NOMO-1 (cell line): ENCODE measurements at regions not wholly inside any gene's neighbourhood (a gene's known extent, or its start where the extent isn't known, plus 50 kb on each side); places are given as distances from the start of the nearest gene placed in this dataset.

Experiments
- DNase-seq, 2 experiments: peaks; one replicate each; lab custom pipeline; 2025; ENCODE audit not compliant: unreplicated experiment in 2 of 2; lab: John Stamatoyannopoulos, UW

DNA sequence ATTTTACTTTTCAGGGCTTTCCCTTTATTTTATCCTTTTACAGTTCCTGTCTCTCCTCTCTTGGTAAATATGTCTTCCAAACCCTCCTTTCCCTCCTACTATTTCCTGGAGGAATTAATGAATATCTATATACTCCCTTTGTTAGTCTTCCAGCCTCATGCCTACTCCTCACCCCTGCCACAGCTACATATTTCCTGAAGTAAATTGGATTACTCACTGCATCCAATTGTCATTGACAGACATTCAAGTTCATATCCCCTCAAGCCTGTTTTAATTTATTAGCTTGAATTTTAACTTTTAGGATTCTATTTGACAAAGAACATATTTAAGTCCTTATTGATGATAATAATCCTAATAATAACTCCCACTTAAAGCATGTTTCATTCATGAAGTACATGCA lies 314.5 kb downstream of the TMEM161B start:
- DNase-seq, result no peak

DNA sequence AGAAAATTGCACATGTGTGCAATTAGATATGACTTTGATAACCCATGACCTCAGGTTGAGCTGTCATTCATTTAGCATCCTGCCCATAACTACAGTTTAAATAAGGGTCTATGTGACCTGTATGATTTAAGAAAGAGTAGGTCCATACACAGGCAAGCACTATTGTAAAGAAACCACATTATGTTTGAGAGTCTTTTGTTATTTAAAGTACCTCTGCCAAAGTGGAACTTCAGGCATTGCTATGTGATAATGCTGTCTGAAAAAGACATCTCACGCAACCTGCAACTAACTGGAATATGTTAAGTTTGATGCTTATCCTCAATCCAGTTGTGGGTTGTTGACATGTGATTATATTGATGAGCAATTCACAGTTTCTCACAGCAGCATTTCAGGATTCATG lies 317.0 kb downstream of the TMEM161B start:
- DNase-seq, result no peak

DNA sequence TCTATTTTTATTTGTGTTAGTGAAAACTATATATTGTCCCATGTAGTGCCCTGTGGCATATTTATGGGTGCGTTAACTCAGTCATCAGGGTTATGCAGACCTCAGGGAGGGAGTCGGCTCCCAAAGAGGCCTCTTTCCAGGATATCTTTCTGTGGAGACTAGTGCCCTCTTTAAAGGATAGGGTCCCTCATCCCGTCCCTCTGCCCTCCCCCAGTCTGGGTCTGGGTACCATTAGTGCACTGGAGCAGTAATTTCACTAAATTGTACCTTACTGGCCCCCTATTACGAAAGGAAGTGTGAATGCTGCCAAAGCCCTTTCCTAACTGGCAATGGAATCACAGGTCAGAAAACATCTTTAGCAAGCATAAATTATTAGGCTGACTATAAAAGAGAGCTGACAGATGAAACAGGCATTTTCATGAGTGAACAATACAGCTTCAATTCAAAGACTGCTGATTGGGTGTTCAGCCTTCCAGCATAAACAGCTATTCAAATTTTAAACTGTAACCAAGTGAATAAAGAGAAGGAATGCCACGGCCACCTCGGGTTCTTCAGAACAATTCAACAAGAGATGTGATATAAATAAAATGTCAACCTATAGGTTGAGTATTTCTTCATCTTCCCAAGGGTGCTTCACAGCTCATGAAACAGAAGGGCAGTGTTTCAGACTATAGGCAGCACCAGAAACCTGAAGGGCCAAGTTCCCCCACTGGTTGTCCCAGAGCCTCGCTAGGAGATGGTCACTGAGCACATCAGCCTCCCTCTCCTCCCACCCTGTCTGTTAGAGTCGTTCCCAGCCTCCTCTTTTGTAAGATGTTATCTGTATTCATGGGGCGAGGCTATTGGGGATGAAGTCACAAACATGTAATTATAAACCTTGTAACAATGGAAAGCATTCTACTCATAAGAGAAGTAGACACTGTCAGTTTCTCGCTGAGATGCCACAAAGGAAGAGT lies 318.7 kb downstream of the TMEM161B start:
- DNase-seq, result no peak

DNA sequence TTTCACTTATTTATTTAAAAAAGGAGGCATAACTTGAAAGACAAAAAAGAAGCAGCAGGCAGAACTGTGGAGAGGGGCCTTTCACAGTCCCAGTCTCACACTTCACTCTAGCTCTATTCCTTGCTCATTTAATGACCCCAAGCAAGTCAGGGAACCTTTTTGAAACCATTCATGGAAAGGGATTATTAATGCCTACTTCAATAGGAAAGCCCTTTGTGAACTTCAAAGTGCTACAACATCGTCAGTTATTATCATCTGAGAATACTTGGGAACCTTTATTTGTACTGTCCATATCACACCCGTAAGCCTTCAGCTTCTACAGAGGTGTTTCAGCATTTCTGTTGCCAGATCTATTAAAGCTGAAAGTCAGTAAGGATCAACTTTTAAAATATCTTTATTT lies 320.2 kb downstream of the TMEM161B start:
- no peak for DNase-seq

DNA sequence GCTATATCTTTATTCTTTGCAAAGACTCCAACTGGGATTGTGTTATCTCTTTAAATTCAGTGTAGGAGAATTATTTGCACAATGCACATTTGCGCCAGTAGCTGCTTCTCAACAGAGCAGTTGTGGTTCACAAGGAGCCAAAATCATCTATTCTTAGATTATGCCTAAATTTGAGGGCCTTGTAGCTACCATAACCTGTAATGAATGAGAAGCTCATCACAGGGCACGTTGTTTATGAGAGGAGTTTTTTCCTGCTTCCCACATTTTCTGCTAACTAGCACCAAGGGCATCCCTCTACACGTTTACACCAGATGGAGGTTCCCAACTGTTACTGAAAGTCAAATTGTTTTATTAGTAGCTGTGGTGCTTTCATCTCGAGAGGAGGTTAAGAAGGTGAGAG lies 322.4 kb downstream of the TMEM161B start:
- DNase-seq, result no peak

DNA sequence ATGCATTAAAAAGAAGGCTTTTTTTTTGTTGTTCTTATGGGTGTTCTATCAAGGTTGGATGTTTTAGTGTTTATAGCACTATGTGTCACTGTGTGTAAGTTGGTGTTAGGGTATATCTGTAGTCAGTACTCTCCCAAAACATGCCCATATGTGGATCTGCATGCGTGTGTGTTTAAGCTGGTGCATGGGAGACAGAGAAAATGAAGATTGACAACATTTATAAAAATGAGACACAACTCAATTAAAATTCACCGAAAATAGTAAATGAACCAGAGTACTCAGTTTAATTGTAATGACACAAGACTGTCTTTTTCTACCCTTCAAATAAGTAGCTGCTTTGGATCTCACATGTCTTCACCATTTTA lies 323.4 kb downstream of the TMEM161B start:
- no peak for DNase-seq

DNA sequence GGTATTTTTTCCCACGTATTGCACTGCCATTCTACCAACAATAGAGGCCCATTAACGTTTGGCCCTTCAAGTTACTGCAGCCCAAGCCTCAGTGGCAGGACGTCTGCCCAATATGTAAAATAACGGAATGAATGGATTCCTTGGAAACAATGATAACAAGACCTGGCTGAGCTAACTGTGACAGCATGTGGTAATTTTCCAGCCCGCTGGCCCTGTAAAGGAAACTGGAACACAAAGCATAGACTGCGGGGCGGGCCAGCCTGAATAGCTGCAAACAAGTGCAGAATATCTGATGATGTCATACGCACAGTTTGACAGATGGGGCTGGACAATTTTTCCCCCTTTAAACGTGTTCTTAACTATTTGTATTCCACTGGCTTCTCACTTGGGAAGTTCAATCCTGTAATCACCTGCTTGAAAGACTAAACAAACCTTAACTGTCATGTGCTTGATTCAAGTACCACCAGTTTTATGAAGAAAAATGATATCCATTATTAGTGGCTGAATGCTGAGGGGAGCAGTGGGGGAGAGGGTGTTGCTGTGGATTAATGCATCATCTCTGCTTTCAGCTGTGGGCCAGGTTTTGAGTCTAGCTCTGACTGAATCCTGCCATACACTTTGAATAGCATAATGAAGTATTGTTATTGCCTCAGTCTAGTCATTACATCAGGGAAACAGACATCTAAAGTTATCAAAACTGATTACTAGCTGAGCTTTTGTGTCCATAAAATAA lies 323.9 kb downstream of the TMEM161B start:
- no peak for DNase-seq

DNA sequence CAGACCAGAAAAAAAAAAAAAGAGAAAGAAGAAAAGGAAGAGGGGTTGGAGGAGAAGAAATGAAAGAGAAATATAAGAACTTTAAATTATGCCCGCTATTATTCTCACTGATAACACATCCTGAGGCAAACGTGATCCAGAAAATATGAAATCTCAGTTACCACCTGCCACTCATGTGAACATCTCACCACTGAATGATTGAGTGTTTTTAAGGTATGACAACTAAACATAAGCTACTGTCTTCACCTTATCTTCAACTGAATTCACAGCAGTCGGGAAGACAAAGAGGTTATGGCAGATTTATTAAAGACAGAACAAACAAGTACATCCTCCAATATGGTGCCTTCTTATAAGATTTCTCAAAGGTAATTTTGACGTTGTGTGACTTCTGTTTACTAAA lies 327.9 kb downstream of the TMEM161B start:
- DNase-seq, result no peak

DNA sequence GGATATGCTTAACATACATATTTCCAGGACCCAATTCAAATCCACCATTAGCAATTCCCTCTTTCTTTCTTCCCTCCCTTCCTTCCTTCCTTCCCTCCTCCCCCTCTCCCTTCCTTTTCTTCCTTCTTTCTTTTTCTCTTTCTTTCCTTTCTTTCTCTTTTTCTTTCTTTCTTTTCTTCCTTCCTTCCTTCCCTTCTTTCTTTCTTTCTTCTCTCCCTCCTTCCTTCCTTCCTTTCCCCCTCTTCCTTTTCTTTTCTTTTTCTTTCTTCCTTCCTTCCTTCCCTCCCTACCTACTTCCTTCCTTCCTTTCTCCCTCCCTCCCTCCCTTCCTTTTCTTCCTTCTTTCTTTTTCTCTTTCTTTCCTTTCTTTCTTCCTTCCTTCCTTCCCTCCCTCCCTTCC lies 332.0 kb downstream of the TMEM161B start:
- no peak for DNase-seq

DNA sequence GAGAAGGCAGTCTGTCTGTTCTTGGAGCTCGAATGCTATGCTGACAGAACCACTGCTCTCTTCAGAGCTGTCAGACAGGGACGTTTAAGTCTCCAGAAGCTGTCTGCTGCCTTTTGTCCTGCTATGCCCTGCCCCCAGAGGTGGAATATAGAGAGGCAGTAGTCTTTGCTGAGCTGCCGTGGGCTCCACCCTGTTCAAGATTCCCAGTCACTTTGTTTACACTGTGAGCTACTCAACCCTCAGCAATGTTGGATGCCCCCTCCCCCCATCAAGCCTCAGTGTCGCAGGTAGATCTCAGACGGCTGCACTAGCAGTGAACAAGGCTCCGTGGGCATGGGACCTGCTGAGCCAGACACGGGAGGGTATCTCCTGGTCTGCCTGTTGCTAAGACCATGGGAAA lies 344.2 kb downstream of the TMEM161B start:
- no peak for DNase-seq

DNA sequence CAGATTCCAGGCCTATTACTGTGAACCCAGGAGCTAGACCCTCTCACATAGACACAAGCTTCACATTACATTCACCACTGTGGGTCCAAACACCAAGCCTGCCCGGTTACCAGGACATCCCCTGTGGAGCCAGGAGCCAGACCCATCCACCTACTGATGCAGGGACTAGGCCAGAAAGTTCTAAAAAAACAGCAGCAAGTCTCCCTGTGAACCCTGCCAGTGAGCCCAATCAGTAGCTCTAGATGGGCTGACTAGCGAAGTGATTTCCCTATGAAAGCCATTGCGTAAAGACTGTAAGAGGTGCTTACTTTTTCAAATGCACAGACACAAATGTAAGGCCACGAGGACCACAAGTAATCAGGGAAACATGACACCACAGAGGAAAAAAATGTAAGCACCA lies 352.3 kb downstream of the TMEM161B start:
- no peak for DNase-seq

DNA sequence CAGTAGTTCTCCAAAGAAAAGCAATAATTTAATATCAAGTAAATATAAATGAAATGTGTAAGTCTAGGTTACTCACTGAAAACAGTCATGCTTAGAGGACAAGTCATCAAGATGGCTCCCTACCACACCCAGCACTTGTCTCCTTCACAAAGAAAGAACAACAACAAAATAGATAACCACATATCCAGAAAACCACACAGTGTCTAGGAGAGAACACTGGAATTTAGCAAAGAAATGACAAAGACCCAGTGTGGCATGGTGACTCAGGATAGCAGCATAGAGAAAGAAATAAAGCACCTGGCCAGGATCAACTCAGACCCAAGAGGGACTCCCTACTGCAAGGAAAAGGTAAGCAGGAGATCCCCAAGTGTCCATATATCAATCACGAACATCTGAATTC lies 356.2 kb downstream of the TMEM161B start:
- DNase-seq, result no peak

DNA sequence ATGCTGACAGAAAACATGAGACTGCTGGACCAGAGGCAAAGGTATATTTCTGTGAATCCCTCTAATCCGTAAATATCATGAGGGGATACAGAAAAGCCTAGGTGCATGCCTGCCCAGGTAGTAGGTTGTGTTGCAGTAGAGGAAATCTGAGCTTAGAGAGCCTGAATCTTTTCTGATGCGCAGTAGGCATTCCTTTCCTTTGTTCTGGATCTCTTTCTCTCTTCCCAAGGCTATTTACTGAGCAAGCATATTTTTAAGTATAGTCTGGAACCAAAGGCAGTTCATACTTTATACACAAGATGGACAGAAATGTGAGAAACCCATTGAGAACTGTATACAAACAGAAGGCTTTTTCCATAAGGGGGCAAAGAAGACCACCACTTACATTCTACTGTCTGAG lies 359.3 kb downstream of the TMEM161B start:
- no peak for DNase-seq

DNA sequence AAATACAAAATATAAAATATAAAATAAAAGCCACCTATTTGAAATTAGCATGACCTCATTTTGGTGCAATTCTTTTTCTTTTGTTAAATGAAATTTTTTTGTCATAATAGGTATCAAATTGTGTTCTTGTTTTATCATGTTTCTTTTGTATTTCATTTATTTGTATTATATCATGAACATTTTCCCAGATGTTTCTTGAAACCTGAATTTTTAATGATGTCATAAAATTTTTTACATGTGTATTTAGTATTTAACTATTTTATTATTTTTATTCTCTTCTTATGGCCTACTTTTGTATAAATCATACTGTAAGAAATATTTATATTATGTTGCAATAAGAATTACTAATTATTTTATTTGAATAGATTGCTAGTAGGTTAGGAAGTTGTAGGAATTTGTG lies 361.7 kb downstream of the TMEM161B start:
- no peak for DNase-seq

DNA sequence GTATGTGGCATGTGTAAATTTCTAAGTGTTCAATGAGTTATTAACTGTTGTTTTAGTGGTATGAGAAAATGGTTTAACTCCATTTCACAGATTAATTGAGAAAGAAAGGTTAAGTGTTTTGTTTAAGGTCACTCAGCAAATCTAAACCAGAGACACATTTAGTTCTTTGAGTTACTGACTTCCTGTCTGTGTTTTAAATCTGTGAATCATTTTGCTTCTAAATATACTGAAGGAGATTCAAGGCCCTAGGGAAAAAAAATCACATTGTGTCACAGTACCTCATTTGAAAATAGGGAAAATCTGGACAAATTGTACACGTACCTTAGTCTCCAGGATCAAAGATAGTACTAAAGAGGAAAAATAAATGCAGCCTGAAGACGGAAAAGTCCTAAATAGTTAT lies 368.2 kb downstream of the TMEM161B start:
- DNase-seq, result no peak

DNA sequence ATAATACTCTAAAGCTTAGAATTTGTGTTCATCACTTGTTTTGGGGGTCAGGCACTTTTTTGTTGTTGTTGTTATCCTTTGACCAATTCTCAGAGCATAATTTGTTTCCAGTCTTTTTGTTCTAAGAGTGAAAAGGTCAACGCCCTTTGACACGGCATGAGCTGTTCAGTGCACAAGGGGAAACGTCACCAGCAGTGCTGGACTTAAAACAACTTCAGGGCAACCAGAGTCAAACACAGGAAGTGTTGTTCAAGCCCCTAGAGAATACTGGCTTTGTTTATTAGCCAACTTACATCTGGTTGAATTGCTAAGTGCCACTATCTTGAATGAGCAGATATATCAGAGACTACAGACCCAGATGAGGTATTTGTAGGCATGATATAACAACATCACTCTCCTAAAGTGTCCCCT lies 368.9 kb downstream of the TMEM161B start:
- no peak for DNase-seq

DNA sequence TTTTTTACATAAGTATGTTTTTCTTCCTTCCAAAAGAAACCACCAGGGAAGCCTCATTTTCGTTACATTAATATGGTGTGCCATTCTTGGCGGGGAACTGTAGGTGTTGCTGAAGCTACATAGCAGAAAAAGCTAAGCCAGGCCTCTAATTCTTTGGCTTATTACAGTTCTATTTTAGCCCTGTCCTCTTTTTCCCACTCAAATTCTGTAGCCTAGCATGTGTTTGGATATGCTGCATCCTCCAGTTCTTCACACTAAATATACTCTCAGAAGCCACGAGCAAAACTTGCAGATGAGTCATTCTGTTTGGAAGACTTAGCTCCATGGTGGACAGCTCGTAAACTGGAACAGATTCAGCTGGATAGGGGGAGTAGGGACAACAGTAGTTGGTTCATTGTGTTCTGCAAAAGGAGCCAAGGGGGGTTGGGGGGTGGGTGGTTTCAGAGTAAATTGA lies 369.4 kb downstream of the TMEM161B start:
- DNase-seq, result no peak

DNA sequence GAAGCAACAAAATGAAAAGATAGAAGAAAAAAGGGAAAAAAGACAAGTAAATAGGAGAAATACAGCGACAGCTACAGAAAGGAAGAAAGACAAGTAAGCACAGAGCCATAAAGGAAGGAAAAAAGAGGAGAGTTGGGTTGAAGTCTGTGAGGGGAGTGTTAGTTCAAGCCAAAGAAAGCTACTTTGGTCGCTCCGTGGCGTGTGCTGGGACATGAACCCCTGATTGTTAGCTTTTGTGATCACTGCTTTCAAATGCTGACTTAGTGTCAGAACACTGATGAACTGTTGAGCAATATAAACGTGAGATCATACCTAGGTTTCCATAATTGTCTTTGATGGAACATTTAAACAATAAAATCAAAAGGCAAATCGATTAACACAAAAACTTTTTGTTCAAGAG lies 370.1 kb downstream of the TMEM161B start:
- no peak for DNase-seq

DNA sequence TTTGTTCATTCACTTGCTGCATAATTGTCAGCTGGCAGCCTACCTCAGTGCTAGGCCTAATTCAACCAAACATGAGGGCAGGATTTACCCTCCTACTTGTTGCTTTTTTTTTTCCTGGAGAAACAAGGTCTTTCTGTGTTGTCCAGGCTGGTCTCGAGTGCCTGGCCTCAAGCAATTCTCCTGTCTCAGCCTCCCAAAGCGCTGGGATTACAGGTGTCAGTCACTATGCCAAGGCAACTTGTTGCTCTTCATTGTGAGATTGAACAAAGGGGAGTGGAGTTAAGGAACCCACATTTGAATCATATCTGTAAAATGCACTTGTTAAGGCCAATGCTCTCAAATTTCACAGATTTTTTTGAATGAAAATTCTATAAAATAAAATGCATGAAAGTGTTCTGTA lies 380.5 kb downstream of the TMEM161B start:
- DNase-seq, result no peak

DNA sequence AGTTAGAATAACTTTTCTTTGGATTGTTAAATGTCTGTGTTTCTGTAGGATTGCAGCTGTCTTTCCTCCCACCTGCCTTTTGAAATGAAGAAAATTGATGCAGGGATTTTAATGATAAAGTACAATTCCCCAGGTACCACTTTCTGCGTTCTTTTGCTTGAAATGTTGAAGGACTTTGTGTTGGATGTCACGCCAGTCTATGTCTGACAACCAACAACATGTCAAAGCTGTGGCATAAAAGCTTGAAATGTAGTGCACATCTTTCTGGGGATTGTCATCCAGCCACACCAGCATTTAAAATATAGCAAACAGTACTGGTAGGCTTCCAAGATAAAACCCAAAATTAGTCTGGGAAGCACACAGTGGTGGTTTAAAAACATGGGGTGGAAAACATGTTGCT lies 381.4 kb downstream of the TMEM161B start:
- no peak for DNase-seq

DNA sequence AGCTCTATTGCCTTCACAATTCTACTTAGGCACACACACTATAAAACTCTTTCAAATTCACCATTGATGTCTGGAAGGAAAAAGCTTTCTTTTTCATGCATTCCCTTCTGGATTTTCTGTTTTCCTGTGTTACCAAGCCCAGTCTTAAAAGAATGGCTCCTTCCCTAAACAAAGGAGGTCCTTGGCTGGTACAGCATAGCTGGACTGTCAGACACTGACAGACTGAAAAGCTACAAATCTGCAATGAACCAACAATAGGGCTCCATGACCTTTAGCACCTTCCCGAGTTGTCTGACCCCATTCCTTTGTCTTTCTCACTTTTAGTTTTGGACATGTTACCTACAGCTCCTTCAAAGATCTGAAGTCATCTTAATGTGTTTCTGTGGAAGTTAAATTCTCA lies 382.5 kb downstream of the TMEM161B start:
- DNase-seq, result no peak

DNA sequence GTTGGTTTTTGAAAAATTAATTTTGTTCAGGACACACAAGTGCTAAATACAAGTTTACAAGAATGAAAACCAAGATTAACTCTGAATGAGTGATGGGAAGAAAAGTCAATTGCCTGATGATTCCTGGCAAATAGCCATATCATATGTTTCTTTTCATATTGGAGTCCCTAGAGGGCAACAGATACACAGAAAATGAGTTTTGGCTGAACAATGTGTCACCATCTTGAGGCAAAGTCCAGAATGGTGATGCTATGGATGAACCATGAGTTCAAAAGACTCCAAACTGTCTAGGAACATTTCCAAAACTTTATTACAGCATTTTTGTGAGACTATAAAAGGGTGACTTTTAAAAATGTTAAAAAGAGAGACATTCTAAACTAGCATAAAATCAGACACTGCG lies 382.9 kb downstream of the TMEM161B start:
- DNase-seq, result no peak
